ENCODE measurements at regions not wholly inside any gene's neighbourhood (a gene's known extent, or its start where the extent isn't known, plus 50 kb on each side); places are given as distances from the start of the nearest gene placed in this dataset.

- peaks cover 30% of the 10 kb centered on the region for H3K9me3 Mint-ChIP-seq
- H3K27ac Mint-ChIP-seq = peak overlapping the region; percentile 47; the same call in 1 of the 2 replicates
- TF ChIP-seq RORB (CRISPR knock-in tag; IDR thresholded peaks at IDR 0.05) = no peak
- TF ChIP-seq SP1 (CRISPR knock-in tag; conservative IDR thresholded peaks at IDR 0.05) = no peak
- no peak for TF ChIP-seq ERG (CRISPR knock-in tag; IDR thresholded peaks at IDR 0.05)
- TF ChIP-seq EMX1 (CRISPR knock-in tag; IDR thresholded peaks at IDR 0.05) = no peak
- TF ChIP-seq TEAD4 (CRISPR knock-in tag; IDR thresholded peaks at IDR 0.05) = no peak
- no peak for TF ChIP-seq ELF4 (CRISPR knock-in tag; IDR thresholded peaks at IDR 0.05; ENCODE audit: low read depth)
- ChIA-PET CTCF (no interaction called here), POLR2A (no interaction called here)
- H3K27me3 Mint-ChIP-seq (ENCODE audit: low read depth) = no peaks in the 10 kb centered on the region
- H3K4me1 Mint-ChIP-seq = peaks cover 25% of the 10 kb centered on the region
- 0 out of 2 replicates have a peak overlapping the region, but pooled peaks have one; percentile 2 for H3K4me3 Mint-ChIP-seq
- ATAC-seq (peak; percentile 56; the same call in 1 of the 2 replicates), DNase-seq (ENCODE audit: low spot score) (no peak)
- peaks cover 14% of the 10 kb centered on the region for H3K36me3 Mint-ChIP-seq
These were observed 103.2 kb upstream of the PRICKLE1 start for GRCh38 chr12:42692749-42693148.

- POLR2A ChIA-PET = no interaction called here
- H3K36me3 Mint-ChIP-seq = peaks cover 14% of the 10 kb centered on the region
- no peak overlapping the region for H3K27ac Mint-ChIP-seq
- no peak for TF ChIP-seq E2F4 (CRISPR knock-in tag; IDR thresholded peaks at IDR 0.05; ENCODE audit: borderline replicate concordance, low read depth)
- peak; percentile 39; the same call in 1 of the 2 replicates for TF ChIP-seq NFYB (CRISPR knock-in tag; conservative IDR thresholded peaks at IDR 0.05; ENCODE audit: low read depth)
- peaks cover 22% of the 10 kb centered on the region for H3K4me1 Mint-ChIP-seq
- DNase-seq (ENCODE audit: low spot score) = no peak
- no peak overlapping the region for H3K4me3 Mint-ChIP-seq
- H3K27me3 Mint-ChIP-seq (ENCODE audit: low read depth) = no peaks in the 10 kb centered on the region
- no peak; the same call in 1 of the 2 replicates for ATAC-seq
- CTCF ChIA-PET = no interaction called here
- H3K9me3 Mint-ChIP-seq = peaks cover 30% of the 10 kb centered on the region
These were observed 102.5 kb upstream of the PRICKLE1 start for GRCh38 chr12:42691991-42692557.

GRCh38 chr12:42690264-42690663 is 100.7 kb upstream of the PRICKLE1 start:
- ChIA-PET CTCF (no interaction called here), POLR2A (interaction anchor here (0.6 kb wide), 1 partner anchor 1626 kb away, joined by 4 read pairs; no protein-coding TSS in a partner anchor)
- peaks cover 10% of the 10 kb centered on the region for H3K36me3 Mint-ChIP-seq
- ATAC-seq = no peak
- no peak for TF ChIP-seq ZNF219 (CRISPR knock-in tag; IDR thresholded peaks at IDR 0.05; ENCODE audit: borderline replicate concordance)
- no peak for TF ChIP-seq ATF2 (CRISPR knock-in tag; IDR thresholded peaks at IDR 0.05; ENCODE audit: borderline replicate concordance, low read depth)
- TF ChIP-seq CBFB (CRISPR knock-in tag; IDR thresholded peaks at IDR 0.05; ENCODE audit: low read depth) = no peak
- TF ChIP-seq EMX1 (CRISPR knock-in tag; IDR thresholded peaks at IDR 0.05) = no peak
- no peak for TF ChIP-seq RORB (CRISPR knock-in tag; IDR thresholded peaks at IDR 0.05)
- TF ChIP-seq ZNF396 (CRISPR knock-in tag; IDR thresholded peaks at IDR 0.05; ENCODE audit: borderline replicate concordance) = no peak
- no peak overlapping the region for H3K27ac Mint-ChIP-seq
- peaks cover 24% of the 10 kb centered on the region for H3K9me3 Mint-ChIP-seq
- DNase-seq (ENCODE audit: low spot score) = no peak
- H3K4me1 Mint-ChIP-seq = peaks cover 22% of the 10 kb centered on the region
- no peaks in the 10 kb centered on the region for H3K27me3 Mint-ChIP-seq (ENCODE audit: low read depth)
- H3K4me3 Mint-ChIP-seq = no peak overlapping the region

- H3K36me3 Mint-ChIP-seq = peaks cover 7% of the 10 kb centered on the region; the same call in 1 of the 2 replicates
- DNase-seq (ENCODE audit: low spot score) (no peak), ATAC-seq (no peak)
- peaks cover 19% of the 10 kb centered on the region for H3K4me1 Mint-ChIP-seq
- no peaks in the 10 kb centered on the region for H3K27me3 Mint-ChIP-seq (ENCODE audit: low read depth)
- no peak overlapping the region for H3K27ac Mint-ChIP-seq
- no peak overlapping the region for H3K4me3 Mint-ChIP-seq
- POLR2A ChIA-PET = no interaction called here
- peaks cover 21% of the 10 kb centered on the region for H3K9me3 Mint-ChIP-seq
- TF ChIP-seq CBFB (CRISPR knock-in tag; IDR thresholded peaks at IDR 0.05; ENCODE audit: low read depth) = no peak
- CTCF ChIA-PET = no interaction called here
These were observed 100.2 kb upstream of the PRICKLE1 start for GRCh38 chr12:42689699-42690098.

Measured in WTC11 (cell line).